ENCODE measurements at regions not wholly inside any gene's neighbourhood (a gene's known extent, or its start where the extent isn't known, plus 50 kb on each side); places are given as distances from the start of the nearest gene placed in this dataset.

- Mint-ChIP-seq H3K27me3 (ENCODE audit: insufficient read depth) (peaks cover 40% of the 10 kb centered on the region), H3K36me3 (ENCODE audit: low read depth) (no peaks in the 10 kb centered on the region), H3K9me3 (peaks cover 4% of the 10 kb centered on the region), H3K4me1 (peaks cover 5% of the 10 kb centered on the region), H3K27ac (no peak overlapping the region), H3K4me3 (no peak overlapping the region)
- no peak for DNase-seq
- TF ChIP-seq CTCF (conservative IDR thresholded peaks at IDR 0.05), result no peak
- Histone ChIP-seq H3K9me3 (ENCODE audit: control insufficient read depth, low read length) (no peaks in the 10 kb centered on the region), H3K27ac (ENCODE audit: low read depth, low read length) (no peak overlapping the region), H3K36me3 (ENCODE audit: control insufficient read depth, insufficient read depth, low read length) (no peaks in the 10 kb centered on the region), H3K4me1 (ENCODE audit: control insufficient read depth, insufficient read depth, low read length) (no peaks in the 10 kb centered on the region), H3K9ac (ENCODE audit: extremely low read depth, low read length, poor library complexity, severe bottlenecking) (no peak overlapping the region), H3K4me3 (ENCODE audit: low read length) (no peak overlapping the region), H3K27me3 (ENCODE audit: control insufficient read depth, insufficient read depth, low read length, poor library complexity, severe bottlenecking) (peaks cover 14% of the 10 kb centered on the region)
- WGBS, 2 experiments (ENCODE audit: insufficient coverage in 1 of 2, insufficient read length in 1 of 2), result 82% methylated on average over 3 of the region's 3 CpGs; no CpG with 5 or more reads in 1 of the 2 experiments
These were observed 83.3 kb upstream of the ANO1 start for GRCh38 chr11:69994810-69995209.

GRCh38 chr11:69995697-69996096, 82.4 kb upstream of the ANO1 start:
- Histone ChIP-seq H3K27me3 (ENCODE audit: control insufficient read depth, insufficient read depth, low read length, poor library complexity, severe bottlenecking) (peaks cover 6% of the 10 kb centered on the region), H3K36me3 (ENCODE audit: control insufficient read depth, insufficient read depth, low read length) (no peaks in the 10 kb centered on the region), H3K27ac (ENCODE audit: low read depth, low read length) (no peak overlapping the region), H3K4me1 (ENCODE audit: control insufficient read depth, insufficient read depth, low read length) (no peaks in the 10 kb centered on the region), H3K9me3 (ENCODE audit: control insufficient read depth, low read length) (no peaks in the 10 kb centered on the region), H3K9ac (ENCODE audit: extremely low read depth, low read length, poor library complexity, severe bottlenecking) (no peak overlapping the region), H3K4me3 (ENCODE audit: low read length) (no peak overlapping the region)
- Mint-ChIP-seq H3K27ac (no peak overlapping the region), H3K9me3 (peaks cover 4% of the 10 kb centered on the region), H3K4me3 (no peak overlapping the region), H3K36me3 (ENCODE audit: low read depth) (no peaks in the 10 kb centered on the region), H3K27me3 (ENCODE audit: insufficient read depth) (peaks cover 35% of the 10 kb centered on the region), H3K4me1 (peaks cover 5% of the 10 kb centered on the region)
- TF ChIP-seq CTCF (conservative IDR thresholded peaks at IDR 0.05), result no peak
- 89 to 94% methylated on average over 6 to 9 of the region's 10 CpGs for WGBS, 2 experiments (ENCODE audit: insufficient coverage in 1 of 2, insufficient read length in 1 of 2)
- no peak for DNase-seq

- H3K36me3 ChIP-seq (ENCODE audit: control insufficient read depth, insufficient read depth, low read length), result no peaks in the 10 kb centered on the region
- Mint-ChIP-seq H3K27ac (no peak overlapping the region), H3K4me1 (peaks cover 5% of the 10 kb centered on the region), H3K27me3 (ENCODE audit: insufficient read depth) (peaks cover 34% of the 10 kb centered on the region), H3K9me3 (peaks cover 4% of the 10 kb centered on the region), H3K36me3 (ENCODE audit: low read depth) (no peaks in the 10 kb centered on the region), H3K4me3 (no peak overlapping the region)
- DNase-seq, result no peak
- H3K9me3 ChIP-seq (ENCODE audit: control insufficient read depth, low read length), result no peaks in the 10 kb centered on the region
- H3K4me3 ChIP-seq (ENCODE audit: low read length), result no peak overlapping the region
- H3K9ac ChIP-seq (ENCODE audit: extremely low read depth, low read length, poor library complexity, severe bottlenecking), result no peak overlapping the region
- no peaks in the 10 kb centered on the region for H3K4me1 ChIP-seq (ENCODE audit: control insufficient read depth, insufficient read depth, low read length)
- 76 to 86% methylated on average over 1 of the region's 1 CpG for WGBS, 2 experiments (ENCODE audit: insufficient coverage in 1 of 2, insufficient read length in 1 of 2)
- H3K27me3 ChIP-seq (ENCODE audit: control insufficient read depth, insufficient read depth, low read length, poor library complexity, severe bottlenecking), result no peaks in the 10 kb centered on the region
- no peak overlapping the region for H3K27ac ChIP-seq (ENCODE audit: low read depth, low read length)
- TF ChIP-seq CTCF (conservative IDR thresholded peaks at IDR 0.05), result no peak
These were observed 81.7 kb upstream of the ANO1 start for GRCh38 chr11:69996451-69996850.

Measured in endodermal cell (in vitro differentiated cells).